D721Med (cell line): ENCODE measurements at regions not wholly inside any gene's neighbourhood (a gene's known extent, or its start where the extent isn't known, plus 50 kb on each side); places are given as distances from the start of the nearest gene placed in this dataset.
"Not testable (repeated sequence)": the region's sequence is repeated elsewhere in the genome, so short reads cannot be mapped to it uniquely, and the experiment has no call there.

ENCODE experiments used
- DNase-seq: peaks from one replicate; pipeline ENCODE4 v3.0.0; 2011; ENCODE audit warnings: low spot score; ENCODE audit not compliant: insufficient read length
- FAIRE-seq: peaks from 2 replicates; lab custom pipeline; 2011; peaks lifted over from hg19 to GRCh38; lab: Jason Lieb, UNC
- TF ChIP-seq, protein P1 (sequence below): IDR thresholded peaks from 2 replicates; pipeline ENCODE4 v1.5.1; 2012; ENCODE audit warnings: mild to moderate bottlenecking, control low read depth; ENCODE audit not compliant: insufficient read depth; ENCODE audit errors: missing control alignments

DNA sequence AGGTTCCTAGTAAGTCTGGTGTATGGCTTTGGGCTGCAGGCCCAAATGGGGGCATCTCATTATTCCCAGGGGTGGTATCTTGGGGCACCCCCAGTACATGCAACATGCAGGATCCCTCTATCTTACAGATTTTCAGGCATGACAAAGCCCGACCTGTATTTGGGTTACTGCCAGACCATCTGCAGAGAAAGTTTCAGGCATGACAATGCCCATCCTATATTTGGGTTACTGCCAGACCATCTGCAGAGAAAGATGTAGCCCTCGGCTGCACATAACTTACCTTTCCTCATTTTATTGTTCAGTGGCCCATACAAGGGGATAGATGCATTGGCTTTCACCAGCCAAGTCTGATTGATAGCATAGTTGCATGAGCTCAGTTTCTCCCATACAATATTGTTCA lies 112.2 kb upstream of the RAB18 start:
- TF ChIP-seq, protein P1, sequence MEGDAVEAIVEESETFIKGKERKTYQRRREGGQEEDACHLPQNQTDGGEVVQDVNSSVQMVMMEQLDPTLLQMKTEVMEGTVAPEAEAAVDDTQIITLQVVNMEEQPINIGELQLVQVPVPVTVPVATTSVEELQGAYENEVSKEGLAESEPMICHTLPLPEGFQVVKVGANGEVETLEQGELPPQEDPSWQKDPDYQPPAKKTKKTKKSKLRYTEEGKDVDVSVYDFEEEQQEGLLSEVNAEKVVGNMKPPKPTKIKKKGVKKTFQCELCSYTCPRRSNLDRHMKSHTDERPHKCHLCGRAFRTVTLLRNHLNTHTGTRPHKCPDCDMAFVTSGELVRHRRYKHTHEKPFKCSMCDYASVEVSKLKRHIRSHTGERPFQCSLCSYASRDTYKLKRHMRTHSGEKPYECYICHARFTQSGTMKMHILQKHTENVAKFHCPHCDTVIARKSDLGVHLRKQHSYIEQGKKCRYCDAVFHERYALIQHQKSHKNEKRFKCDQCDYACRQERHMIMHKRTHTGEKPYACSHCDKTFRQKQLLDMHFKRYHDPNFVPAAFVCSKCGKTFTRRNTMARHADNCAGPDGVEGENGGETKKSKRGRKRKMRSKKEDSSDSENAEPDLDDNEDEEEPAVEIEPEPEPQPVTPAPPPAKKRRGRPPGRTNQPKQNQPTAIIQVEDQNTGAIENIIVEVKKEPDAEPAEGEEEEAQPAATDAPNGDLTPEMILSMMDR, result no peak
- FAIRE-seq (no peak), DNase-seq (no peak)

DNA sequence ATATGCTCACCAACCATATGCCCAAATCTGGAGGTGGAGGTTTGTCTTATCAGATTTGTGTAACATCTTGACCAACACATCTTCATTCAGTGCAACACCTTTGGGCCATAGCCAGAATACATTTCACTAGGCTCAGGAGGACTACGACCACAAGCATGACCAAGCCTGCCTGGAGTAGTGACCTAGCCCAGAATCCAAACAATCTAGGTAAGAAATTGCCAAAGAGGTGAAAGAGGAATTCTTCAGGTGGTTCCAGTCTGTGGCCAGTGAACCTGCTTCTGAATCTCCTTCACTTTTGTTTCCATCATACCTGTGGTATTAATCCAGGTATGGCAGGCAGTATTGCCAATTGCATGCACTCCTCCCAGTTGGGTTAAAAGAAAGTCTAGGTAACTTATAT lies 112.8 kb upstream of the RAB18 start:
- no peak for FAIRE-seq
- TF ChIP-seq, protein P1, result no peak
- DNase-seq, result no peak

DNA sequence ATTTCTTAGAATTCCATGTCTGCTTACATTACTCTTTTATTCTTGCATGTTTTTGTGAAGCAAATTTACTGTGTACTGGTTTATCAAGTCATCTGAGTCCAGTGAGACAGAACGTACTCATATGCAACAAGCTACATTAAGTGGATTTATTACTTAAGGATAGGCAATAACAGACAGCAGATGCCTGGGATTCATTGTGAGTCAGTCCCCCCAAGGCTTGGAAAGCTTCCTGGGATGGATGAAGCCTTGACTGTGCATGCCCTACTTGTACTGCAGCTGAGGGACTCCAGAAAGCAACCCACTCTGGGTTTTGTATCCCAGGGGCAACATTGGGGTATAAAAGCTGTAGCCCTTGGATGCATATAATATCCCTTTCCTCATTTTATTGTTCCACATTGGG lies 113.4 kb upstream of the RAB18 start:
- DNase-seq (no peak), FAIRE-seq (no peak)
- TF ChIP-seq, protein P1, result no peak

DNA sequence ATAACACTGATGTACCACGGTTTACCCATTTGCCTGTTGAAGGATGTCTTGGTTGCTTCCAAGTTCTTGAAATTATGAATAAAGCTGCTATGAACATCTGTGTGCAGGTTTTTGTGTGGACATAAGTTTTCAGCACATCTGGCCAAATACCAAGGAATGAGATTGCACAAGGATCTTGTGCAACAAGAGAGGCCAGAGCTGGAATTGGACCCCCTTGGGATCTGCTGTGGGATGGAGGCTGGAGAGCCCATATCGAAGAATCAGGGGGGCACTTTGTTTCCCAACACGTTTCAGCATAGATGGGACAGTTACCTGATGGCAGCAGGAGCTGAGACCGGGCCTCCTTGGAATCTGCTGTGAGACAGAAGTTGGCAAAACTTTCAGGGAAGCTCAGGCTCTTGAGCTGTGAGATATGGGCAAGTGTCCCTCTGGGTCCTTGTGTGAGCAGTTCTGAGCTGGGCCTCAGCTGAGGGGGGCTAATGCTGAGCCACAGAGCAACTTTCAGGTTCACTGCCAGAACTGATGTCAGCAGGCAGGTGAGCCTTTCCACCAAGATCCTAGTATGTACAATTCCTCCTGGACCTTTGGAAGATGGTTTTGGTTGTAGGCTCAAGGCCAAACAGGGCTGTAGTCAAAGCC lies 115.2 kb upstream of the RAB18 start:
- FAIRE-seq (no peak), DNase-seq (no peak)

DNA sequence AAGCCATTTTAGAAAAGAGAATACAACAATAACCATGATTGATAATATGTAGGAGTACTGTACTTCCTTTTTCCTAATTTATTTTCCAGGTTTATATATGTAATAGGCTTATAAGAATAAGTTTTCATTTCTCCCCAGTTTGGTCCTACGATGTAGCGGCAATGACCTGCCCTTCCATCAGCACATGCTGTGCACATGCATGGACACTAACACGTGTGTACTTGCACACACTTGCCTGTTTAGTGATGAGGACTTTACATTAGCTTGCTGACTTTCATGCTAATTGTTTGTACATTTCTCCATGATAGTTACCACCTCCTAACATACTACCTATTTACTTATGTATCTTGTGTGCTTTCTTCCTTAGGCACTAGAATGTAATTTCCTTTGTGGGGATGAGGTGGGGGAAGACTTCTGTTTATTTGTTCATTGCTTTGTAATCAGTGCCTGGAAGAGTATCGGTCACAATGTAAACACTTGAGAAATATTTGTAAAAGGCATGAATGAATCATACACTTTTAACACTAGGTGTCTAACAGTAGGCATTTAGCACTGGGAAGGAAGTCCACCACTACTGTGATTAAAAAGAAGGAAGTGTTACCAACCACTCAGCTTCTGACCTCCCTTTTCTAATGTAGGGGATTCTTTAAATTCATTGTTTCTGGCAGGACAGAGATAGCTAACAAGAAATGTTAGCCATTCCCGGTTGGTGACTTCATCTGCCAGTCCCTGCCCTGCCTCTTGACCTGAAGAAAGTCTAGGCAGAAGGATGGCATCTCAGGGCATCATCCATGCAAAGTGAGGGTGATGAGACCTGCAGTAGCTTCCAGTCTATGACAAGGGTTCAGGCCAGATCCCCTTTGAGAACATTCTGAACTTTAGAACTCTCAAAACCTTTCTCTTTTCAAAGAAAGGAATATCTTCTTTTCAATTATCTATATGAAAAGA lies 120.2 kb upstream of the RAB18 start:
- no peak for DNase-seq
- no peak for FAIRE-seq
- TF ChIP-seq, protein P1, result no peak

More for the DNA sequence above, 115.2 kb upstream of the RAB18 start:
- TF ChIP-seq, protein P1, result no peak

DNA sequence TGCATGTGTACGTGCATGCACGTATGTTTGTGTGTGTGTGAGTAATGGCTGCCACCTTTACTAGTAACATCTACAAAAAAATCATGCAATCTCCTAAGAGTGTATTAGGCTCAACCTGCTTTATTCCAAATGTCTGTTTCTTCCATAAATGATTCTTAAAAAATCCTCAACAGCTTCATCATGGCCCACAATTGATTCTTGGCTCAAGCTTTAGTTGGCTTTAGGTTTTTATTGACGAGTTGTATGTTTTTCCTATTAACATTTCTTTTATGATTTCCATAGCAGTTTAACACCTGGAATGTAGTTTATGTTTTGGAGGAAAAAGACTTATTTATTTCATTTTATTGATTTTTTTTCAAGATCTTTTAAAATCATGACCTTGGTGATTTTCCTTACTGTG lies 121.9 kb upstream of the RAB18 start:
- DNase-seq (no peak), FAIRE-seq (no peak)
- TF ChIP-seq, protein P1, result no peak

DNA sequence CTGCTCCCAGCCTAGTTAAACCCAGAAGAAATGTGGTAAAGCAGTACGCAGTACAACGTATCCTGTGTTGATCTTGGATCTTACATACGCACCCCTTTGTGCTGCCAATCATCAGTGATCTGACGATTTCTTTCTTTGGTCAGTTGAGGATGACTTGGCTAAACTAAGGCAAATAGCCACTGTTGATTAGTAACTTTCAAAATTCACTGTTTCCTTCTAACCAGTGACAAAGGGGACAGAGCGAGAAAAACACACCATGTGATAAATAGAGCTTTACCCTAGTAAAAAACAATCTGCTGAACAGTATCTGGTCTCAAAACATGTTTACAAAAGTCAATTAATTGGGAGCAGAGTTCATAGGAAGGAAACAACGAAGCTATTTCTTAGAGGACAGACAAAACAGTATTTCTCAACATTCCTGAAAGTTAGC lies 123.2 kb upstream of the RAB18 start:
- no peak for DNase-seq
- FAIRE-seq, result no peak
- TF ChIP-seq, protein P1, result no peak

DNA sequence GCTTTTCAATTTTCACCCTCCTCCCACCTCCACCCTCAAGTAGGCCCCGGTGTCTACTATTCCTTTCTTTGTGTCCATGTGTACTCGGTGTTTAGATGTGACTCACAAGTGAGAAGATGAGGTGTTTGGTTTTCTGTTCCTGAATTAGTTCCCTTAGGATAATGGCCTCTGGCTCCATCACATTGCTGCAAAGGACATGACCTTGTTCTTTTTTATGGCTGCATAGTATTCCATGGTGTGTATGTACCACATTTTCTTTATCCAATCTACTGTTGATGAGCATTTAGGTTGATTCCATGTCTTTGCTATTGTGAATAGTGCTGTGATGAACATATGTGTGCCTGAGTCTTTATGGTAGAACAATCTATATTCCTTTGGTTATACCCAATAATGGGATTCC lies 125.1 kb upstream of the RAB18 start:
- not testable (repeated sequence) for FAIRE-seq, DNase-seq
